ENCODE measurements at regions not wholly inside any gene's neighbourhood (a gene's known extent, or its start where the extent isn't known, plus 50 kb on each side); places are given as distances from the start of the nearest gene placed in this dataset.

GRCh38 chr9:89657295-89657694 is 52.5 kb downstream of the GADD45G start:
- TF ChIP-seq YY1 (IDR thresholded peaks at IDR 0.05; ENCODE audit: low read depth, low read length) (no peak), YBX1 (IDR thresholded peaks at IDR 0.05) (no peak), SP1 (IDR thresholded peaks at IDR 0.05; ENCODE audit: low read depth, low read length) (no peak), NBN (IDR thresholded peaks at IDR 0.05) (no peak), TAF1 (IDR thresholded peaks at IDR 0.05; ENCODE audit: borderline replicate concordance, low read depth, low read length) (no peak), CTCF (IDR thresholded peaks at IDR 0.05 in 2 of 3, conservative IDR thresholded peaks at IDR 0.05 in 1 of 3; ENCODE audit: control insufficient read depth in 2 of 3, extremely low read depth in 1 of 3, insufficient read depth in 1 of 3, low read depth in 3 of 3, low read length in 3 of 3) (no peak), POLR2A (IDR thresholded peaks at IDR 0.05; ENCODE audit: low read depth, low read length) (no peak), EZH2 (IDR thresholded peaks at IDR 0.05; ENCODE audit: borderline replicate concordance, control insufficient read depth, low read depth, low read length) (no peak), USF2 (IDR thresholded peaks at IDR 0.05; ENCODE audit: borderline replicate concordance, low read depth, low read length) (no peak), HDAC6 (IDR thresholded peaks at IDR 0.05; ENCODE audit: unreplicated experiment) (no peak), POLR2AphosphoS5 (IDR thresholded peaks at IDR 0.05; ENCODE audit: low read length) (no peak), ZNF274 (IDR thresholded peaks at IDR 0.05; ENCODE audit: insufficient read depth, insufficient read length) (no peak), CEBPZ (IDR thresholded peaks at IDR 0.05; ENCODE audit: low read depth, low read length) (no peak), PRDM15 (CRISPR knock-in tag; IDR thresholded peaks at IDR 0.05) (no peak)
